WTC11 (cell line): ENCODE measurements at regions not wholly inside any gene's neighbourhood (a gene's known extent, or its start where the extent isn't known, plus 50 kb on each side); places are given as distances from the start of the nearest gene placed in this dataset.

Experiments
- ATAC-seq: fragments of 200-7000 bp; cut with Tn5 transposase; 2 replicates; pipeline ENCODE4 v1.10.0; 2021; ENCODE audit warnings: mild to moderate bottlenecking, moderate library complexity
- CTCF ChIA-PET: fragments of 300-600 bp; sonication (Branson Sonifier 250); formaldehyde crosslinking; loops from one replicate; lab custom pipeline; 2021; ENCODE audit warnings: antibody characterized with exemption; lab: Charles Lee
- POLR2A ChIA-PET: fragments of 350-600 bp; sonication (Branson Sonifier 250); formaldehyde crosslinking; loops from one replicate; lab custom pipeline; 2021; ENCODE audit warnings: antibody characterized with exemption; lab: Charles Lee
- DNase-seq: peaks from one replicate; pipeline ENCODE4 v3.0.0; 2021; ENCODE audit warnings: low spot score
- H3K27ac Mint-ChIP-seq: 2 replicates; pipeline ENCODE4 v1.8.0; 2021; ENCODE audit warnings: mixed read lengths
- H3K27me3 Mint-ChIP-seq: 2 replicates; pipeline ENCODE4 v1.8.0; 2021; ENCODE audit warnings: low read depth, mild to moderate bottlenecking, moderate library complexity, mixed read lengths
- H3K36me3 Mint-ChIP-seq: 2 replicates; pipeline ENCODE4 v1.8.0; 2021; ENCODE audit warnings: mixed read lengths
- H3K4me1 Mint-ChIP-seq: 2 replicates; pipeline ENCODE4 v1.8.0; 2022; ENCODE audit warnings: mixed read lengths
- H3K4me3 Mint-ChIP-seq: 2 replicates; pipeline ENCODE4 v1.8.0; 2021; ENCODE audit warnings: mild to moderate bottlenecking, moderate library complexity, mixed read lengths
- H3K9me3 Mint-ChIP-seq: 2 replicates; pipeline ENCODE4 v1.8.0; 2021; ENCODE audit warnings: mixed read lengths
- ARID4B ChIP-seq: sonication (generic); formaldehyde crosslinking; IDR thresholded peaks from 2 replicates; pipeline ENCODE4 v1.8.0; 2023; ENCODE audit warnings: missing genetic modification reagents, mild to moderate bottlenecking, borderline replicate concordance
- CTCF ChIP-seq: fragments of 200-600 bp; IDR thresholded peaks from 2 replicates; pipeline ENCODE4 v1.8.0; 2022; ENCODE audit warnings: antibody characterized with exemption
- ESRRA ChIP-seq: sonication (generic); formaldehyde crosslinking; IDR thresholded peaks from 2 replicates; pipeline ENCODE4 v1.8.1; 2022; ENCODE audit warnings: mild to moderate bottlenecking, missing genetic modification reagents, borderline replicate concordance
- HMGA2 ChIP-seq: fragments of 250-450 bp; sonication (Bioruptor Pico); IDR thresholded peaks from 2 replicates; pipeline ENCODE4 v1.4.0; 2021; ENCODE audit warnings: mild to moderate bottlenecking, moderate library complexity
- MAX ChIP-seq: sonication (generic); formaldehyde crosslinking; IDR thresholded peaks from 2 replicates; pipeline ENCODE4 v1.8.0; 2022; ENCODE audit warnings: mild to moderate bottlenecking, missing genetic modification reagents
- NR2C2 ChIP-seq: sonication (generic); formaldehyde crosslinking; IDR thresholded peaks from 2 replicates; pipeline ENCODE4 v1.8.0; 2022; ENCODE audit warnings: mild to moderate bottlenecking, missing genetic modification reagents
- RORB ChIP-seq: fragments of 250-450 bp; sonication (Bioruptor Pico); IDR thresholded peaks from 2 replicates; pipeline ENCODE4 v1.9.0; 2021; ENCODE audit warnings: mild to moderate bottlenecking
- TP53 ChIP-seq: sonication (generic); formaldehyde crosslinking; IDR thresholded peaks from 2 replicates; pipeline ENCODE4 v1.8.1; 2023; ENCODE audit warnings: mild to moderate bottlenecking, missing genetic modification reagents
- ZNF121 ChIP-seq: sonication (generic); formaldehyde crosslinking; IDR thresholded peaks from 2 replicates; pipeline ENCODE4 v1.8.0; 2023; ENCODE audit warnings: missing genetic modification reagents
- ZNF512 ChIP-seq: sonication (generic); formaldehyde crosslinking; IDR thresholded peaks from 2 replicates; pipeline ENCODE4 v1.8.1; 2022; ENCODE audit warnings: missing genetic modification reagents, borderline replicate concordance
- TF ChIP-seq, protein P1 (sequence below): fragments of 250-450 bp; sonication (Bioruptor Pico); IDR thresholded peaks from 2 replicates; pipeline ENCODE4 v1.8.0; 2021; ENCODE audit warnings: mild to moderate bottlenecking

DNA sequence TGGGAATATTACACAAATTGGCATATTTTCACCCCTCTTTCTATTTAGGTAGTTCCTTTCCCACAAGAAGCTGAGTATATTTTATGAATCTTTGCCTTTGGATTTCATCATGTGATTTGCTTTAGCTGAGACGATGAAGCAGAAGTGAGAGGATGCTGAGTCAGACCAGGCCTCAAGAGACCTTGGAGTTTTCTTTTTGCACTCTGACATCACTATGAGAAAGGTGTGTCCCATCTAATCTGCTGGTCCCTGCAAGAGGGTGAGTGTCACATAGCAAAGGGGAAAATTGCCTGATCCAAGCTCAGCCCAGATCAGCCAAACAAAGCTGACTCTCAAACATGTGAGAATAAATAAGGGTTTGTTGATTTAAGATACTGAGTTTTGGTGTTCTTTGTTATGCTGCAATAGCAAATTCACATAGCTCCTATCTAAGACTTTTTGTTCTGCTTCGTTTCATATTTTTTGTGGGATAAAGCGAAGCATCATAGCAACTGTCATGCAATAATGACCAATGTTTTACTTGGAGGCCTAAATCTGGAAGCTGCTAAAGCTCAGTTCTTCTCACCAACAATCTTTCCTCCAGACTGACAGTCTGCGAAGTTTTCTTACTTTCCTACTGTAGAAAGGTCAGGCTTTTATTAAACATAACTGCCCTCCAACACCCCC, 176.9 kb downstream of the PDHA2 start (continued):
- TF ChIP-seq ARID4B, result no peak

GRCh38 chr4:96025011-96025410, 185.1 kb downstream of the PDHA2 start:
- ATAC-seq (no peak), DNase-seq (no peak)
- peaks cover 26% of the 10 kb centered on the region for H3K9me3 Mint-ChIP-seq
- H3K27ac Mint-ChIP-seq, result no peak overlapping the region
- no peaks in the 10 kb centered on the region; the same call in 1 of the 2 replicates for H3K27me3 Mint-ChIP-seq
- no peak overlapping the region for H3K4me3 Mint-ChIP-seq
- POLR2A ChIA-PET, result no interaction called here
- TF ChIP-seq HMGA2 (CRISPR knock-in tag) (no peak), TP53 (CRISPR knock-in tag) (no peak), ZNF512 (no peak), ZNF121 (CRISPR knock-in tag) (no peak), RORB (no peak), MAX (CRISPR knock-in tag) (no peak), NR2C2 (no peak), ESRRA (CRISPR knock-in tag) (no peak)
- TF ChIP-seq, protein P1, sequence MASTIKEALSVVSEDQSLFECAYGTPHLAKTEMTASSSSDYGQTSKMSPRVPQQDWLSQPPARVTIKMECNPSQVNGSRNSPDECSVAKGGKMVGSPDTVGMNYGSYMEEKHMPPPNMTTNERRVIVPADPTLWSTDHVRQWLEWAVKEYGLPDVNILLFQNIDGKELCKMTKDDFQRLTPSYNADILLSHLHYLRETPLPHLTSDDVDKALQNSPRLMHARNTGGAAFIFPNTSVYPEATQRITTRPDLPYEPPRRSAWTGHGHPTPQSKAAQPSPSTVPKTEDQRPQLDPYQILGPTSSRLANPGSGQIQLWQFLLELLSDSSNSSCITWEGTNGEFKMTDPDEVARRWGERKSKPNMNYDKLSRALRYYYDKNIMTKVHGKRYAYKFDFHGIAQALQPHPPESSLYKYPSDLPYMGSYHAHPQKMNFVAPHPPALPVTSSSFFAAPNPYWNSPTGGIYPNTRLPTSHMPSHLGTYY, result no peak
- H3K4me1 Mint-ChIP-seq, result no peaks in the 10 kb centered on the region
- CTCF ChIA-PET, result no interaction called here
- no peaks in the 10 kb centered on the region for H3K36me3 Mint-ChIP-seq

DNA sequence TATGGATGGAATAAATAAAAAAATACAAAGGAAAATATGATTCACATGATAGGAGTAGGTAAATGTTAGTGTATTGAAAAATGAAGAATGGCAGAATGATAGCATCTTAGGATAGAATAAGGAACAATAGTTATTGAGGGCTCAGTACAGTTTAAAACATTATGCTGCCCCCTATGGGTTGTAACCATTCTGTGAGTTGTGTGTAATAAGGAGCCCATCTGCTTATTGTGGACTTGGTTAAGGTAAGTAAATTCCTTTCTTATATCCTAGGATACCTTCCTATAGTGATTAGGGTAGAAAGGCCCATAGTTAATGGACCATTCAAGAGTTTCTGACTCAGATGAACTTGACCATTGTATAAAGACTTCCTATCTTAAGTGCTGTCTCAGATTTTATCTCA, 195.8 kb downstream of the PDHA2 start:
- H3K4me3 Mint-ChIP-seq, result no peak overlapping the region
- no peak overlapping the region for H3K27ac Mint-ChIP-seq
- H3K9me3 Mint-ChIP-seq, result peaks cover 9% of the 10 kb centered on the region
- peak; percentile 69 for ATAC-seq
- ChIA-PET CTCF (interaction anchor here (1.5 kb wide), 1 partner anchor 21 kb away, joined by 5 read pairs; no protein-coding TSS in a partner anchor), POLR2A (no interaction called here)
- H3K4me1 Mint-ChIP-seq, result no peaks in the 10 kb centered on the region
- no peak for DNase-seq
- H3K27me3 Mint-ChIP-seq, result no peaks in the 10 kb centered on the region
- peaks cover 9% of the 10 kb centered on the region for H3K36me3 Mint-ChIP-seq
- peak; percentile 16; the same call in 1 of the 2 replicates for TF ChIP-seq CTCF
- TF ChIP-seq ARID4B, result no peak
